GM12878 (cell line): ENCODE measurements at regions not wholly inside any gene's neighbourhood (a gene's known extent, or its start where the extent isn't known, plus 50 kb on each side); places are given as distances from the start of the nearest gene placed in this dataset.

ENCODE experiments used
- ATAC-seq: fragments of 200-7000 bp; cut with Tn5 transposase; 3 replicates; pipeline ENCODE4 v1.9.1; 2020; ENCODE audit warnings: mild to moderate bottlenecking, moderate library complexity
- BruUV-seq: library from RNA; stranded (reverse); fragments of 400-500 nt; replicated peaks from 2 replicates; lab custom pipeline; 2021; lab: Mats Ljungman, UMichigan
- CTCF ChIA-PET: fragments of 300-600 bp; sonication (Branson Sonifier 250); formaldehyde crosslinking; extraction: SDS; loops from one replicate; lab custom pipeline; 2021; ENCODE audit warnings: inconsistent platforms; lab: Yijun Ruan, JAX
- POLR2A ChIA-PET: fragments of 350-600 bp; formaldehyde crosslinking; extraction: SDS; loops from one replicate; lab custom pipeline; 2021; ENCODE audit warnings: inconsistent platforms; lab: Charles Lee
- RAD21 ChIA-PET: fragments of 300-600 bp; sonication (Branson Sonifier 250); formaldehyde crosslinking; loops from one replicate; lab custom pipeline; 2023; ENCODE audit warnings: antibody characterized with exemption; ENCODE audit not compliant: unreplicated experiment; lab: Charles Lee
- SMC1A ChIA-PET: fragments of 300-600 bp; sonication (Branson Sonifier 250); formaldehyde crosslinking; loops from one replicate; lab custom pipeline; 2023; ENCODE audit not compliant: unreplicated experiment, uncharacterized antibody; lab: Charles Lee
- DNase-seq: peaks from one replicate; pipeline ENCODE4 v3.0.0-alpha.2; 2011; ENCODE audit warnings: low read depth, low spot score
- FAIRE-seq: peaks from 3 replicates; lab custom pipeline; 2011; peaks lifted over from hg19 to GRCh38; lab: Jason Lieb, UNC
- H2AFZ ChIP-seq: 2 replicates; pipeline ENCODE4 v1.6.0; 2011; ENCODE audit warnings: low read depth, low read length, control low read depth; ENCODE audit not compliant: control insufficient read depth
- H3K27ac ChIP-seq: 2 replicates; pipeline ENCODE4 v1.5.1; 2011; ENCODE audit warnings: control low read depth; ENCODE audit not compliant: control insufficient read depth, insufficient read depth
- H3K27me3 ChIP-seq, 2 experiments: replicated peaks in 1 of 2; 2 replicates each; pipeline versions ENCODE4 v1.6.0 to v1.6.1; 2011; ENCODE audit warnings: low read length in 1 of 2; ENCODE audit not compliant: control insufficient read depth in 2 of 2, insufficient read depth in 2 of 2
- H3K36me3 ChIP-seq, 2 experiments: 2 replicates each; pipeline ENCODE4 v1.5.1; 2011; ENCODE audit warnings: low read length in 1 of 2; ENCODE audit not compliant: control insufficient read depth in 2 of 2, insufficient read depth in 2 of 2
- H3K4me1 ChIP-seq: 2 replicates; pipeline ENCODE4 v1.6.1; 2011; ENCODE audit warnings: mild to moderate bottlenecking, low read length, moderate library complexity, mixed read lengths; ENCODE audit not compliant: control insufficient read depth, insufficient read depth
- H3K4me2 ChIP-seq: 2 replicates; pipeline ENCODE4 v1.6.0; 2011; ENCODE audit warnings: control low read depth; ENCODE audit not compliant: control insufficient read depth, insufficient read depth
- H3K4me3 ChIP-seq: fragments of 200-600 bp; sonication (generic); 2 replicates; pipeline ENCODE4 v1.5.1; 2016
- H3K79me2 ChIP-seq: 2 replicates; pipeline ENCODE4 v1.6.0; 2011; ENCODE audit warnings: low read length; ENCODE audit not compliant: control insufficient read depth, insufficient read depth
- H3K9ac ChIP-seq: 2 replicates; pipeline ENCODE4 v1.8.0; 2011; ENCODE audit warnings: low read length, control low read depth, mixed read lengths; ENCODE audit not compliant: control insufficient read depth, insufficient read depth
- H3K9me3 ChIP-seq: replicated peaks from 3 replicates; pipeline ENCODE4 v1.5.1; 2011; ENCODE audit warnings: mild to moderate bottlenecking, low read length; ENCODE audit not compliant: control insufficient read depth, insufficient read depth
- H4K20me1 ChIP-seq: 2 replicates; pipeline ENCODE4 v1.6.0; 2011; ENCODE audit not compliant: control insufficient read depth, insufficient read depth
- BCL3 ChIP-seq: IDR thresholded peaks from 2 replicates; pipeline ENCODE4 v1.6.1; 2011; ENCODE audit warnings: borderline replicate concordance, low read depth, mild to moderate bottlenecking, moderate library complexity, low read length; ENCODE audit not compliant: insufficient read depth, poor library complexity, severe bottlenecking
- BCLAF1 ChIP-seq: fragments of 450-650 bp; IDR thresholded peaks from 2 replicates; pipeline ENCODE4 v1.6.1; 2017; ENCODE audit warnings: antibody characterized with exemption, mild to moderate bottlenecking, moderate library complexity
- BMI1 ChIP-seq: fragments of 450-650 bp; IDR thresholded peaks from 2 replicates; pipeline ENCODE4 v1.6.1; 2016; ENCODE audit warnings: mild to moderate bottlenecking, moderate library complexity, borderline replicate concordance
- CEBPZ ChIP-seq: fragments of 150-350 bp; IDR thresholded peaks from 2 replicates; pipeline ENCODE4 v1.6.1; 2016; ENCODE audit warnings: low read depth, low read length
- CHD1 ChIP-seq: IDR thresholded peaks from 2 replicates; pipeline ENCODE4 v1.6.1; 2012; ENCODE audit warnings: low read depth, low read length, improper control_type of control experiment
- CHD2 ChIP-seq: IDR thresholded peaks from 2 replicates; pipeline ENCODE4 v1.6.1; 2011; ENCODE audit warnings: low read depth, low read length, improper control_type of control experiment, borderline replicate concordance
- EP300 ChIP-seq, 2 experiments: fragments of 150-350 bp in 1 of 2; IDR thresholded peaks; 2 replicates each; pipeline ENCODE4 v1.6.1; 2011 to 2012; ENCODE audit warnings: low read depth in 2 of 2, low read length in 2 of 2, borderline replicate concordance in 1 of 2, improper control_type of control experiment in 1 of 2, inconsistent platforms in 1 of 2; ENCODE audit not compliant: control insufficient read depth in 1 of 2
- IKZF1 ChIP-seq: fragments of 450-650 bp; conservative IDR thresholded peaks from 2 replicates; pipeline ENCODE4 v1.6.1; 2017; ENCODE audit warnings: antibody characterized with exemption, mild to moderate bottlenecking
- KLF5 ChIP-seq: fragments of 450-650 bp; IDR thresholded peaks from 2 replicates; pipeline ENCODE4 v1.6.1; 2014; ENCODE audit warnings: mild to moderate bottlenecking; ENCODE audit not compliant: partially characterized antibody
- MAX ChIP-seq: IDR thresholded peaks from 2 replicates; pipeline ENCODE4 v1.6.1; 2012; ENCODE audit warnings: low read depth, low read length, improper control_type of control experiment
- MTA2 ChIP-seq: fragments of 450-650 bp; IDR thresholded peaks from 2 replicates; pipeline ENCODE4 v1.6.1; 2016; ENCODE audit warnings: low read depth, mild to moderate bottlenecking, moderate library complexity
- MTA3 ChIP-seq: IDR thresholded peaks from 2 replicates; pipeline ENCODE4 v1.6.1; 2012; ENCODE audit warnings: low read length, inconsistent platforms, borderline replicate concordance
- PAX8 ChIP-seq: fragments of 450-650 bp; IDR thresholded peaks from 2 replicates; pipeline ENCODE4 v1.6.1; 2017; ENCODE audit warnings: mild to moderate bottlenecking, moderate library complexity
- PML ChIP-seq: IDR thresholded peaks from 2 replicates; pipeline ENCODE4 v1.6.1; 2012; ENCODE audit warnings: low read length, inconsistent platforms
- POLR2A ChIP-seq: IDR thresholded peaks from 2 replicates; pipeline ENCODE4 v1.6.1; 2011; ENCODE audit warnings: low read depth, mild to moderate bottlenecking, low read length
- RBBP5 ChIP-seq: fragments of 200-600 bp; sonication (generic); conservative IDR thresholded peaks from 2 replicates; pipeline ENCODE4 v1.6.1; 2016
- SMAD1 ChIP-seq: fragments of 450-650 bp; IDR thresholded peaks from 2 replicates; pipeline ENCODE4 v1.6.1; 2018; ENCODE audit warnings: mild to moderate bottlenecking, low read depth; ENCODE audit not compliant: partially characterized antibody
- SPI1 ChIP-seq: IDR thresholded peaks from 2 replicates; pipeline ENCODE4 v1.6.1; 2011; ENCODE audit warnings: low read depth, mild to moderate bottlenecking, low read length, moderate library complexity, borderline replicate concordance; ENCODE audit not compliant: insufficient read depth
- TCF12 ChIP-seq: IDR thresholded peaks from 2 replicates; pipeline ENCODE4 v1.6.1; 2011; ENCODE audit warnings: low read depth, mild to moderate bottlenecking, low read length
- in situ Hi-C: fragments of 300-500 bp; cut with MboI; formaldehyde crosslinking; loops from 9 replicates; pipeline ENCODE4 v1.14.3; 2018; ENCODE audit warnings: mixed read lengths
- intact Hi-C: fragments of 100-400 bp; cut with micrococcal nuclease; formaldehyde crosslinking; loops from one replicate; pipeline ENCODE4 v1.14.2; 2022; ENCODE audit not compliant: unreplicated experiment

GRCh38 chr7:26916336-26916735 lies 51.9 kb upstream of the SKAP2 start:
- TF ChIP-seq RBBP5 (no peak), PML (no peak), CEBPZ (no peak), CHD2 (no peak), KLF5 (no peak), IKZF1 (no peak), POLR2A (no peak), SMAD1 (no peak), BCLAF1 (no peak), PAX8 (no peak), EP300 (IDR thresholded peaks at IDR 0.05; ENCODE audit: borderline replicate concordance in 1 of 2, control insufficient read depth in 1 of 2, low read depth in 2 of 2, low read length in 2 of 2) (no peak), BCL3 (no peak), TCF12 (no peak), MTA2 (no peak), MAX (no peak), MTA3 (no peak), CHD1 (no peak), BMI1 (no peak), SPI1 (no peak)
- ChIA-PET RAD21 (no interaction called here), SMC1A (interaction anchor here (1.3 kb wide), 1 partner anchor 180 kb away, joined by 3 read pairs; no protein-coding TSS in a partner anchor), POLR2A (no interaction called here), CTCF (no interaction called here)
- in situ Hi-C loops = no loop called here
- no peaks in the 10 kb centered on the region for H3K4me1 ChIP-seq
- intact Hi-C loops = no loop called here
- H3K9ac ChIP-seq = no peak overlapping the region
- no peak overlapping the region for H3K27ac ChIP-seq
- H2AFZ ChIP-seq = no peak overlapping the region
- H3K4me2 ChIP-seq = no peak overlapping the region
- no peaks in the 10 kb centered on the region for H3K79me2 ChIP-seq
- ATAC-seq (no peak), FAIRE-seq (no peak), DNase-seq (no peak)
- no TSS peak for BruUV-seq
- H3K9me3 ChIP-seq = no peaks in the 10 kb centered on the region
- H3K36me3 ChIP-seq = no peaks in the 10 kb centered on the region
- no peak overlapping the region for H3K4me3 ChIP-seq
- H4K20me1 ChIP-seq = no peaks in the 10 kb centered on the region
- peaks cover 0 to 2% of the 10 kb centered on the region in 2 experiments; a peak in 1 of 4 replicates for H3K27me3 ChIP-seq
